BJ (cell line): ENCODE measurements at regions not wholly inside any gene's neighbourhood (a gene's known extent, or its start where the extent isn't known, plus 50 kb on each side); places are given as distances from the start of the nearest gene placed in this dataset.
"Not testable (repeated sequence)": the region's sequence is repeated elsewhere in the genome, so short reads cannot be mapped to it uniquely, and the experiment has no call there.

Experiments
- CTCF ChIA-PET: fragments of 350-600 bp; formaldehyde crosslinking; extraction: SDS; loops from one replicate; lab custom pipeline; 2021; ENCODE audit warnings: antibody characterized with exemption, inconsistent platforms; lab: Yijun Ruan, JAX
- POLR2A ChIA-PET: fragments of 300-600 bp; sonication (Branson Sonifier 250); formaldehyde crosslinking; extraction: SDS; loops from one replicate; lab custom pipeline; 2021; ENCODE audit warnings: antibody characterized with exemption; lab: Charles Lee
- DNase-seq: peaks from one replicate; pipeline ENCODE4 v3.0.0-alpha.2; 2011; ENCODE audit warnings: low read depth
- H3K27me3 ChIP-seq: 2 replicates; pipeline ENCODE4 v1.6.0; 2011; ENCODE audit warnings: low read length; ENCODE audit not compliant: control insufficient read depth, insufficient read depth
- H3K36me3 ChIP-seq: 2 replicates; pipeline ENCODE4 v1.5.1; 2011; ENCODE audit warnings: low read length; ENCODE audit not compliant: control insufficient read depth, insufficient read depth
- H3K4me3 ChIP-seq: 2 replicates; pipeline ENCODE4 v1.5.1; 2011; ENCODE audit warnings: low read depth, mild to moderate bottlenecking, control low read depth, low read length
- TF ChIP-seq, protein P1 (sequence below): IDR thresholded peaks from 2 replicates; pipeline ENCODE4 v1.5.1; 2011; ENCODE audit warnings: low read depth, mild to moderate bottlenecking, control low read depth, inconsistent platforms, low read length, moderate library complexity; ENCODE audit not compliant: insufficient read depth

DNA sequence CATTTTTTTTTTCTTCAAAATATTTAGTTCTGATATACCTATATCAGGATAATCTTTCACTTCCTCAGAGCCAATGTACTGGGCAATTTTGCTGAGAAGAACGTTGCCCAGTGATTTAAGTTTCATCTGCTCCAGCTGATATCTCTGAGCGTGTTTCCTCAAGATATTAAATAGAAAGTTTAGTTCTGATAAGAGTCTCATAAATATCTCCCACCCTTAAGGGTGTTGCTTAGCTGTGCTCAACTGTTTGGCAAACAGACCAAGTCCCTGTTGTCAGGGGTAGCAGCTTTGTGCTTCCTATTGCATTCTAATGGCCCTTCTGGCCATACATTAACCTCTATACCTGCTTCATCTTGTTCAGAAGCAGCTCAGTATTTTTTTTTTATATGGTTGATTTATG, 84.7 kb upstream of the GPR141 start:
- Histone ChIP-seq H3K36me3 (no peaks in the 10 kb centered on the region), H3K4me3 (no peak overlapping the region), H3K27me3 (no peaks in the 10 kb centered on the region)
- ChIA-PET CTCF (no interaction called here), POLR2A (no interaction called here)
- TF ChIP-seq, protein P1, sequence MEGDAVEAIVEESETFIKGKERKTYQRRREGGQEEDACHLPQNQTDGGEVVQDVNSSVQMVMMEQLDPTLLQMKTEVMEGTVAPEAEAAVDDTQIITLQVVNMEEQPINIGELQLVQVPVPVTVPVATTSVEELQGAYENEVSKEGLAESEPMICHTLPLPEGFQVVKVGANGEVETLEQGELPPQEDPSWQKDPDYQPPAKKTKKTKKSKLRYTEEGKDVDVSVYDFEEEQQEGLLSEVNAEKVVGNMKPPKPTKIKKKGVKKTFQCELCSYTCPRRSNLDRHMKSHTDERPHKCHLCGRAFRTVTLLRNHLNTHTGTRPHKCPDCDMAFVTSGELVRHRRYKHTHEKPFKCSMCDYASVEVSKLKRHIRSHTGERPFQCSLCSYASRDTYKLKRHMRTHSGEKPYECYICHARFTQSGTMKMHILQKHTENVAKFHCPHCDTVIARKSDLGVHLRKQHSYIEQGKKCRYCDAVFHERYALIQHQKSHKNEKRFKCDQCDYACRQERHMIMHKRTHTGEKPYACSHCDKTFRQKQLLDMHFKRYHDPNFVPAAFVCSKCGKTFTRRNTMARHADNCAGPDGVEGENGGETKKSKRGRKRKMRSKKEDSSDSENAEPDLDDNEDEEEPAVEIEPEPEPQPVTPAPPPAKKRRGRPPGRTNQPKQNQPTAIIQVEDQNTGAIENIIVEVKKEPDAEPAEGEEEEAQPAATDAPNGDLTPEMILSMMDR, result no peak
- DNase-seq, result no peak

DNA sequence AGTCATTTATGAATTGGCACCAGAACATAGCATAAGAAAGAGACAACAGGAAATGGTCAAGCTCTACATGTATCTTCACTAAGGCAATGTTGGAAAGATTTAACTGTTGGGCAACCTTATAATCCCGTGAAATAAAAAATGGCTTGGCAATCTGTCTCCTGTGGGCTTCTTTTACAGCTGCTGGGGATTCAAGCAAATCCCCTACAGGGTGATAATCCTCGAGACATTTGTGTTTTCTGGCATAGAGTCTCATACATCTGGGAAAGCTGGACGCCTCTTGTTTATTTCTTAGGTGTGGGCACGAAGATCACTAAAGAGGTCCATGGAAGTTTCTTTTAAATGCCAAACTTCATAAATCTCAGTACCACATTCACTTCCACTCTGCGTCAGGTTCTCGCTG, 82.2 kb upstream of the GPR141 start:
- Histone ChIP-seq H3K27me3 (no peaks in the 10 kb centered on the region), H3K36me3 (no peaks in the 10 kb centered on the region), H3K4me3 (no peak overlapping the region)
- POLR2A ChIA-PET, result no interaction called here
- CTCF ChIA-PET, result no interaction called here
- no peak for DNase-seq
- TF ChIP-seq, protein P1, result no peak

DNA sequence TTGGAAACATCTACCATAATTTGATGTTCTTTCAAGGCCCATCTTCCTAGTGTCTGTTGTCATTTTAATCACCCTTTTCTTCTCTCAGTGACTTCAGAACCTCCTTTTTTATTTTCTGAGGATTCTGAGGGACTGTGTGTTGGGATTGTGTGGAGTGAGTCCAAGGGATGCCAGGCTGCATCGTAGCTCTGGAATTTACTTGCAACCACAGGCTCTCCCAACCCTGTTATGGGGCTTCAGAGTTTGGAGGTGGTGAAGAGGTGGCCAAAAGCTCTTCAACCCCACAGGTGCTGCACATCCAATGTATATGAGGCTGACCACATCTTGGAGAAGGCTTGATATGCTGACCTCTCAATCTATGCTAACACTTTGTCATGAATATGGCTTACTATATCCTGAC, 79.5 kb upstream of the GPR141 start:
- ChIA-PET POLR2A (no interaction called here), CTCF (no interaction called here)
- Histone ChIP-seq H3K36me3 (no peaks in the 10 kb centered on the region), H3K4me3 (no peak overlapping the region), H3K27me3 (no peaks in the 10 kb centered on the region)
- TF ChIP-seq, protein P1, result no peak
- no peak for DNase-seq

DNA sequence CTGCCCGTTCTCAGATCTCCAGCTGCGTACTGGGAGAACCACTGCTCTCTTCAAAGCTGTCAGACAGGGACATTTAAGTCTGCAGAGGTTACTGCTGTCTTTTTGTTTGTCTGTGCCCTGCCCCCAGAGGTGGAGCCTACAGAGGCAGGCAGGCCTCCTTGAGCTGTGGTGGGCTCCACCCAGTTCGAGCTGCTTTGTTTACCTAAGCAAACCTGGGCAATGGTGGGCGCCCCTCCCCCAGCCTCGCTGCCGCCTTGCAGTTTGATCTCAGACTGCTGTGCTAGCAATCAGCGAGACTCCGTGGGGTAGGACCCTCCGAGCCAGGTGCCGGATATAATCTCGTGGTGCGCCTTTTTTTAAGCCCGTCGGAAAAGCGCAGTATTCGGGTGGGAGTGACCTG, 66.2 kb upstream of the GPR141 start:
- POLR2A ChIA-PET, H3K36me3 ChIP-seq, H3K4me3 ChIP-seq, CTCF ChIA-PET, DNase-seq, H3K27me3 ChIP-seq: not testable (repeated sequence)

DNA sequence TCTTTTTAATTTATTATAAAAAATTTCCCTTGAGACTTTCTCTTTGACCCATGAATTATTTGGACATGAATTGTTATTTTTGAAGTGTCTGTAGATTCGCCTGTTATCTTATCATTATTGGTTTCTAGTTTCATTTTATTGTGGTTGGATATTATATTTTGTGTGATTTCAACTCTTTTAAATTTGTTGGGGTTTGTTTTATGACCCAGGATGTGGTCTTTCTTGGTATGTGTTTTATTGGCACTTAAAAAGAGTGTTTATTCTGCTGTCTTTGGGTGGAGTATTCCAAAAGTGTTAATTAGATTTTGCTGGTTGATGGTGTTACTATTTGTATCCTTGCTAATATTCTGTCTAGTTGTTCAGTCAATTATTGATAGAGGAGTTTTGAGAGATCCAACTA, 50.5 kb upstream of the GPR141 start:
- DNase-seq, result no peak
- no peaks in the 10 kb centered on the region for H3K36me3 ChIP-seq
- CTCF ChIA-PET, result no interaction called here

More for the DNA sequence above, 50.5 kb upstream of the GPR141 start:
- H3K27me3 ChIP-seq, result no peaks in the 10 kb centered on the region
- TF ChIP-seq, protein P1, result no peak
- no peak overlapping the region for H3K4me3 ChIP-seq
- POLR2A ChIA-PET, result no interaction called here
